Progenitor cell of endocrine pancreas (in vitro differentiated cells): ENCODE measurements at regions not wholly inside any gene's neighbourhood (a gene's known extent, or its start where the extent isn't known, plus 50 kb on each side); places are given as distances from the start of the nearest gene placed in this dataset.

ENCODE experiments used
- DNase-seq: peaks from one replicate; pipeline ENCODE4 v3.0.0; 2021; ENCODE audit warnings: low spot score; ENCODE audit not compliant: unreplicated experiment
- H3K27ac Mint-ChIP-seq: 2 replicates; pipeline ENCODE4 v1.8.0; 2021; ENCODE audit warnings: mild to moderate bottlenecking, moderate library complexity, mixed read lengths
- H3K27me3 Mint-ChIP-seq: 2 replicates; pipeline ENCODE4 v1.8.0; 2021; ENCODE audit warnings: mixed read lengths
- H3K36me3 Mint-ChIP-seq: 2 replicates; pipeline ENCODE4 v1.8.0; 2022; ENCODE audit warnings: mixed read lengths; ENCODE audit not compliant: insufficient read depth
- H3K4me1 Mint-ChIP-seq: 2 replicates; pipeline ENCODE4 v1.8.0; 2021; ENCODE audit warnings: low read depth, mixed read lengths
- H3K4me3 Mint-ChIP-seq: 2 replicates; pipeline ENCODE4 v1.8.0; 2021; ENCODE audit warnings: low read depth, mild to moderate bottlenecking, moderate library complexity, mixed read lengths
- H3K9me3 Mint-ChIP-seq: 2 replicates; pipeline ENCODE4 v1.8.0; 2021; ENCODE audit warnings: low read depth, mixed read lengths
- CTCF ChIP-seq: fragments of 200-600 bp; sonication (generic); IDR thresholded peaks from one replicate; pipeline ENCODE4 v1.5.0; 2021; ENCODE audit warnings: antibody characterized with exemption, mild to moderate bottlenecking; ENCODE audit not compliant: unreplicated experiment

- Mint-ChIP-seq H3K4me1 (no peaks in the 10 kb centered on the region), H3K4me3 (no peak overlapping the region), H3K9me3 (peaks cover 21% of the 10 kb centered on the region), H3K27me3 (no peaks in the 10 kb centered on the region), H3K27ac (no peak overlapping the region), H3K36me3 (no peaks in the 10 kb centered on the region)
- TF ChIP-seq CTCF: no peak
- DNase-seq: no peak
Observed at GRCh38 chr6:164578616-164579015, 730.8 kb downstream of the C6orf118 start.

- Mint-ChIP-seq H3K27ac (no peak overlapping the region), H3K9me3 (peaks cover 8% of the 10 kb centered on the region), H3K4me1 (no peaks in the 10 kb centered on the region), H3K27me3 (no peaks in the 10 kb centered on the region), H3K36me3 (no peaks in the 10 kb centered on the region), H3K4me3 (no peak overlapping the region)
- TF ChIP-seq CTCF: no peak
- DNase-seq: no peak
Observed at GRCh38 chr6:164570801-164571200, 738.6 kb downstream of the C6orf118 start.

GRCh38 chr6:164569509-164569908 is 739.9 kb downstream of the C6orf118 start:
- Mint-ChIP-seq H3K36me3 (no peaks in the 10 kb centered on the region), H3K9me3 (peaks cover 8% of the 10 kb centered on the region), H3K4me3 (no peak overlapping the region), H3K27ac (no peak overlapping the region), H3K4me1 (no peaks in the 10 kb centered on the region), H3K27me3 (no peaks in the 10 kb centered on the region)
- no peak for DNase-seq
- no peak for TF ChIP-seq CTCF

GRCh38 chr6:164563924-164564323 is 745.5 kb downstream of the C6orf118 start:
- H3K4me3 Mint-ChIP-seq: no peak overlapping the region
- no peak for TF ChIP-seq CTCF
- no peak for DNase-seq

GRCh38 chr6:164561656-164562055 is 747.7 kb downstream of the C6orf118 start:
- TF ChIP-seq CTCF: no peak
- H3K4me3 Mint-ChIP-seq: no peak overlapping the region
- no peaks in the 10 kb centered on the region for H3K36me3 Mint-ChIP-seq
- no peaks in the 10 kb centered on the region for H3K4me1 Mint-ChIP-seq
- no peaks in the 10 kb centered on the region for H3K27me3 Mint-ChIP-seq
- no peak overlapping the region for H3K27ac Mint-ChIP-seq
- H3K9me3 Mint-ChIP-seq: peaks cover 20% of the 10 kb centered on the region
- no peak for DNase-seq

More at GRCh38 chr6:164563924-164564323, 745.5 kb downstream of the C6orf118 start:
- Mint-ChIP-seq H3K9me3 (peaks cover 20% of the 10 kb centered on the region), H3K27ac (no peak overlapping the region), H3K36me3 (no peaks in the 10 kb centered on the region), H3K4me1 (no peaks in the 10 kb centered on the region), H3K27me3 (no peaks in the 10 kb centered on the region)
